GM18519 (cell line): ENCODE measurements at regions not wholly inside any gene's neighbourhood (a gene's known extent, or its start where the extent isn't known, plus 50 kb on each side); places are given as distances from the start of the nearest gene placed in this dataset.

Experiments used
- ATAC-seq: cut with Tn5 transposase; IDR thresholded peaks from one replicate; pipeline ENCODE4 v1.9.1; 2021; ENCODE audit warnings: mild to moderate bottlenecking, moderate library complexity; ENCODE audit not compliant: unreplicated experiment, low FRiP score

- ATAC-seq = no peak
These were observed 131.9 kb upstream of the STAC start for GRCh38 chr3:36248374-36248773.

GRCh38 chr3:36250191-36250590, 130.1 kb upstream of the STAC start:
- no peak for ATAC-seq

- no peak for ATAC-seq
These were observed 123.0 kb upstream of the STAC start for GRCh38 chr3:36257158-36257852.

- ATAC-seq = no peak
These were observed 121.9 kb upstream of the STAC start for GRCh38 chr3:36258421-36258820.

- no peak for ATAC-seq
These were observed 120.7 kb upstream of the STAC start for GRCh38 chr3:36259580-36259979.

- no peak for ATAC-seq
These were observed 111.0 kb upstream of the STAC start for GRCh38 chr3:36269274-36269673.

- no peak for ATAC-seq
These were observed 97.5 kb upstream of the STAC start for GRCh38 chr3:36282766-36283165.

GRCh38 chr3:36295296-36295695, 85.0 kb upstream of the STAC start:
- no peak for ATAC-seq

GRCh38 chr3:36297195-36297594, 83.1 kb upstream of the STAC start:
- ATAC-seq = no peak

GRCh38 chr3:36298188-36298587, 82.1 kb upstream of the STAC start:
- ATAC-seq = no peak

- no peak for ATAC-seq
These were observed 78.2 kb upstream of the STAC start for GRCh38 chr3:36302158-36302509.

GRCh38 chr3:36302626-36303025, 77.7 kb upstream of the STAC start:
- no peak for ATAC-seq

- no peak for ATAC-seq
These were observed 77.0 kb upstream of the STAC start for GRCh38 chr3:36303286-36303685.

GRCh38 chr3:36305929-36306520, 74.3 kb upstream of the STAC start:
- no peak for ATAC-seq

- no peak for ATAC-seq
These were observed 71.2 kb upstream of the STAC start for GRCh38 chr3:36309092-36309491.

- ATAC-seq = no peak
These were observed 68.0 kb upstream of the STAC start for GRCh38 chr3:36312351-36312750.

- peak; percentile 85 for ATAC-seq
These were observed 62.4 kb upstream of the STAC start for GRCh38 chr3:36317915-36318314.

- ATAC-seq = no peak
These were observed 61.6 kb upstream of the STAC start for GRCh38 chr3:36318621-36319200.

- no peak for ATAC-seq
These were observed 60.6 kb upstream of the STAC start for GRCh38 chr3:36319680-36320079.
